PC-9 (cell line): ENCODE measurements at regions not wholly inside any gene's neighbourhood (a gene's known extent, or its start where the extent isn't known, plus 50 kb on each side); places are given as distances from the start of the nearest gene placed in this dataset.

Experiments
- BruUV-seq: library from RNA; stranded (reverse); fragments of 400-500 nt; replicated peaks from 2 replicates; lab custom pipeline; 2021; lab: Mats Ljungman, UMichigan
- CTCF ChIA-PET: fragments of 300-600 bp; sonication (Branson Sonifier 250); formaldehyde crosslinking; loops from one replicate; lab custom pipeline; 2022; ENCODE audit warnings: antibody characterized with exemption; lab: Charles Lee
- POLR2A ChIA-PET: fragments of 300-600 bp; sonication (Branson Sonifier 250); formaldehyde crosslinking; loops from one replicate; lab custom pipeline; 2022; ENCODE audit warnings: antibody characterized with exemption; ENCODE audit not compliant: unreplicated experiment; lab: Charles Lee
- DNase-seq, 2 experiments: peaks; one replicate each; pipeline versions ENCODE4 v3.0.0 to v3.0.0-alpha.2; 2015 to 2022; ENCODE audit warnings: mixed read lengths in 1 of 2
- H2AFZ ChIP-seq: fragments of 200-600 bp; sonication (generic); 2 replicates; pipeline ENCODE4 v1.8.1; 2017; ENCODE audit warnings: antibody characterized with exemption
- H3F3A ChIP-seq: fragments of 200-600 bp; sonication (generic); 2 replicates; pipeline ENCODE4 v1.8.1; 2017; ENCODE audit warnings: antibody characterized with exemption, mild to moderate bottlenecking, low read depth; ENCODE audit not compliant: insufficient read depth
- H3K27ac ChIP-seq: fragments of 200-600 bp; sonication (generic); 2 replicates; pipeline ENCODE4 v1.6.1; 2016; ENCODE audit warnings: mixed run types
- H3K27me3 ChIP-seq: fragments of 200-600 bp; sonication (generic); 2 replicates; pipeline ENCODE4 v1.6.1; 2016; ENCODE audit warnings: low read depth, mixed run types; ENCODE audit not compliant: insufficient read depth
- H3K36me3 ChIP-seq: fragments of 200-600 bp; sonication (generic); 2 replicates; pipeline ENCODE4 v1.6.1; 2016; ENCODE audit warnings: low read depth, mixed run types
- H3K4me1 ChIP-seq: fragments of 200-600 bp; sonication (generic); replicated peaks from 2 replicates; pipeline ENCODE4 v1.6.1; 2016; ENCODE audit warnings: mixed run types; ENCODE audit not compliant: insufficient read depth
- H3K4me2 ChIP-seq: fragments of 200-600 bp; sonication (generic); 2 replicates; pipeline ENCODE4 v1.6.1; 2017; ENCODE audit warnings: mixed run types
- H3K4me3 ChIP-seq: fragments of 200-600 bp; sonication (generic); 2 replicates; pipeline ENCODE4 v1.6.1; 2016; ENCODE audit warnings: mixed run types
- H3K79me2 ChIP-seq: fragments of 200-600 bp; sonication (generic); 2 replicates; pipeline ENCODE4 v1.6.1; 2017; ENCODE audit warnings: low read depth, mixed run types
- H3K9me2 ChIP-seq: fragments of 200-600 bp; sonication (generic); 2 replicates; pipeline ENCODE4 v1.8.1; 2017; ENCODE audit warnings: mild to moderate bottlenecking; ENCODE audit not compliant: insufficient read depth
- H3K9me3 ChIP-seq: fragments of 200-600 bp; sonication (generic); 2 replicates; pipeline ENCODE4 v1.8.1; 2016; ENCODE audit warnings: low read depth; ENCODE audit not compliant: insufficient read depth
- H4K20me1 ChIP-seq: fragments of 200-600 bp; sonication (generic); 2 replicates; pipeline ENCODE4 v1.8.1; 2017; ENCODE audit not compliant: insufficient read depth
- CTCF ChIP-seq: fragments of 200-600 bp; sonication (generic); conservative IDR thresholded peaks from 2 replicates; pipeline ENCODE4 v1.6.1; 2017; ENCODE audit warnings: mixed run types, antibody characterized with exemption, mild to moderate bottlenecking, moderate library complexity
- EZH2 ChIP-seq: fragments of 200-600 bp; sonication (generic); IDR thresholded peaks from 2 replicates; pipeline ENCODE4 v1.8.0; 2017; ENCODE audit warnings: antibody characterized with exemption, low read depth
- intact Hi-C: fragments of 100-400 bp; cut with micrococcal nuclease; formaldehyde crosslinking; loops from one replicate; pipeline ENCODE4 v1.10.0; 2022; ENCODE audit not compliant: unreplicated experiment

- ChIA-PET CTCF (no interaction called here), POLR2A (no interaction called here)
- peaks cover 2% of the 10 kb centered on the region; the same call in 1 of the 2 replicates for H3K9me3 ChIP-seq
- no peaks in the 10 kb centered on the region for H3K9me2 ChIP-seq
- H3K4me3 ChIP-seq, result no peak overlapping the region
- no peaks in the 10 kb centered on the region for H3K79me2 ChIP-seq
- no peak overlapping the region for H3K4me2 ChIP-seq
- no peaks in the 10 kb centered on the region for H3K27me3 ChIP-seq
- H3K36me3 ChIP-seq, result no peaks in the 10 kb centered on the region
- intact Hi-C loops, result no loop called here
- no peaks in the 10 kb centered on the region for H3F3A ChIP-seq
- H4K20me1 ChIP-seq, result no peaks in the 10 kb centered on the region; the same call in 1 of the 2 replicates
- no peak overlapping the region for H3K27ac ChIP-seq
- BruUV-seq, result no TSS peak
- TF ChIP-seq CTCF, result no peak
- no peak for TF ChIP-seq EZH2
- H3K4me1 ChIP-seq, result peaks cover 12% of the 10 kb centered on the region
- DNase-seq, result no peak
- H2AFZ ChIP-seq, result no peak overlapping the region
Observed at GRCh38 chr2:215854008-215854407, 159.3 kb downstream of the MREG start.

GRCh38 chr2:215851696-215852095 is 161.7 kb downstream of the MREG start:
- peaks cover 12% of the 10 kb centered on the region for H3K4me1 ChIP-seq
- H3F3A ChIP-seq, result no peaks in the 10 kb centered on the region
- no TSS peak for BruUV-seq
- POLR2A ChIA-PET, result no interaction called here
- no peaks in the 10 kb centered on the region for H4K20me1 ChIP-seq
- H3K27me3 ChIP-seq, result no peaks in the 10 kb centered on the region
- intact Hi-C loops, result no loop called here
- no peak overlapping the region for H3K4me3 ChIP-seq
- no peak for TF ChIP-seq CTCF
- TF ChIP-seq EZH2, result no peak
- H3K9me2 ChIP-seq, result no peaks in the 10 kb centered on the region
- no peaks in the 10 kb centered on the region for H3K36me3 ChIP-seq
- no peak overlapping the region for H3K27ac ChIP-seq
- no peak overlapping the region for H3K4me2 ChIP-seq
- no peak for DNase-seq
- CTCF ChIA-PET, result no interaction called here
- H3K9me3 ChIP-seq, result peaks cover 2% of the 10 kb centered on the region; the same call in 1 of the 2 replicates
- no peaks in the 10 kb centered on the region for H3K79me2 ChIP-seq
- no peak overlapping the region for H2AFZ ChIP-seq

- H3K27me3 ChIP-seq, result no peaks in the 10 kb centered on the region
- H3K9me3 ChIP-seq, result peaks cover 2% of the 10 kb centered on the region; the same call in 1 of the 2 replicates
- 0 out of 2 replicates have a peak overlapping the region, but pooled peaks have one; percentile 9 for H3K4me2 ChIP-seq
- BruUV-seq, result no TSS peak
- H4K20me1 ChIP-seq, result no peaks in the 10 kb centered on the region
- POLR2A ChIA-PET, result interaction anchor here (0.5 kb wide), 1 partner anchor 448 kb away, joined by 13 read pairs; no protein-coding TSS in a partner anchor
- H3K27ac ChIP-seq, result peak overlapping the region; percentile 2; the same call in 1 of the 2 replicates
- H3K79me2 ChIP-seq, result no peaks in the 10 kb centered on the region
- H3F3A ChIP-seq, result no peaks in the 10 kb centered on the region
- CTCF ChIA-PET, result interaction anchor here (0.5 to 0.6 kb wide), 2 partner anchors 20 to 850 kb away, joined by 3 read pairs; no protein-coding TSS in a partner anchor
- no peaks in the 10 kb centered on the region for H3K36me3 ChIP-seq
- intact Hi-C loops, result no loop called here
- H3K4me1 ChIP-seq, result peaks cover 12% of the 10 kb centered on the region
- H3K4me3 ChIP-seq, result no peak overlapping the region
- 0 out of 2 replicates have a peak overlapping the region, but pooled peaks have one; percentile 25 for H2AFZ ChIP-seq
- no peaks in the 10 kb centered on the region for H3K9me2 ChIP-seq
- DNase-seq, result peak in 1 of 2 experiments; percentile 51
- no peak for TF ChIP-seq EZH2
- TF ChIP-seq CTCF, result no peak
Observed at GRCh38 chr2:215851082-215851481, 162.3 kb downstream of the MREG start.
